NB4 (cell line): ENCODE measurements at regions not wholly inside any gene's neighbourhood (a gene's known extent, or its start where the extent isn't known, plus 50 kb on each side); places are given as distances from the start of the nearest gene placed in this dataset.

Source experiments
- MYC ChIP-seq: IDR thresholded peaks from 2 replicates; pipeline ENCODE4 v1.6.1; 2011; ENCODE audit warnings: low read depth, low read length
- POLR2A ChIP-seq: IDR thresholded peaks from 2 replicates; pipeline ENCODE4 v1.6.1; 2011; ENCODE audit warnings: mild to moderate bottlenecking; ENCODE audit not compliant: insufficient read length; ENCODE audit errors: extremely low read depth

GRCh38 chr1:54485416-54485815 lies 62.6 kb upstream of the ACOT11 start:
- TF ChIP-seq MYC, result no peak
- TF ChIP-seq POLR2A, result no peak
